Cardiac septum (tissue), 1 donor: ENCODE measurements at regions not wholly inside any gene's neighbourhood (a gene's known extent, or its start where the extent isn't known, plus 50 kb on each side); places are given as distances from the start of the nearest gene placed in this dataset.
"Not testable (repeated sequence)": the region's sequence is repeated elsewhere in the genome, so short reads cannot be mapped to it uniquely, and the experiment has no call there.

ENCODE experiments used
- DNase-seq: peaks from one replicate; pipeline ENCODE4 v3.0.0-alpha.2; 2020; ENCODE audit warnings: low spot score
- intact Hi-C: fragments of 100-400 bp; cut with DNase I; formaldehyde crosslinking; loops from one replicate; pipeline ENCODE4 v1.14.0; 2022
- donor health status: DM: no; HTN: no; CAD: no.

GRCh38 chr1:221503268-221503667, 238.6 kb downstream of the DUSP10 start:
- intact Hi-C loops: no loop called here
- no peak for DNase-seq

- intact Hi-C loops: no loop called here
Observed at GRCh38 chr1:221509575-221510355, 232.1 kb downstream of the DUSP10 start.

GRCh38 chr1:221510793-221511503, 230.9 kb downstream of the DUSP10 start:
- DNase-seq: no peak
- intact Hi-C loops: no loop called here

More at GRCh38 chr1:221509575-221510355, 232.1 kb downstream of the DUSP10 start:
- no peak for DNase-seq

GRCh38 chr1:221511797-221512196, 230.1 kb downstream of the DUSP10 start:
- intact Hi-C loops: no loop called here
- DNase-seq: no peak

- DNase-seq: no peak
- intact Hi-C loops: no loop called here
Observed at GRCh38 chr1:221514806-221515205, 227.1 kb downstream of the DUSP10 start.

- intact Hi-C loops: no loop called here
Observed at GRCh38 chr1:221515496-221515895, 226.4 kb downstream of the DUSP10 start.

GRCh38 chr1:221517961-221518360, 223.9 kb downstream of the DUSP10 start:
- intact Hi-C loops: no loop called here
- DNase-seq: no peak

More at GRCh38 chr1:221515496-221515895, 226.4 kb downstream of the DUSP10 start:
- DNase-seq: no peak

- DNase-seq: no peak
- intact Hi-C loops: no loop called here
Observed at GRCh38 chr1:221520250-221520649, 221.6 kb downstream of the DUSP10 start.

GRCh38 chr1:221521686-221522085, 220.2 kb downstream of the DUSP10 start:
- intact Hi-C loops: no loop called here
- DNase-seq: no peak

GRCh38 chr1:221522529-221522940, 219.4 kb downstream of the DUSP10 start:
- no peak for DNase-seq
- intact Hi-C loops: no loop called here

GRCh38 chr1:221525749-221526148, 216.1 kb downstream of the DUSP10 start:
- DNase-seq: no peak
- intact Hi-C loops: no loop called here

- no peak for DNase-seq
- intact Hi-C loops: no loop called here
Observed at GRCh38 chr1:221527302-221527701, 214.6 kb downstream of the DUSP10 start.

- DNase-seq: no peak
- intact Hi-C loops: no loop called here
Observed at GRCh38 chr1:221527886-221528624, 213.8 kb downstream of the DUSP10 start.

- intact Hi-C loops: not testable (repeated sequence)
Observed at GRCh38 chr1:221530159-221530558, 211.7 kb downstream of the DUSP10 start.

GRCh38 chr1:221530791-221531190, 211.1 kb downstream of the DUSP10 start:
- intact Hi-C loops: no loop called here
- no peak for DNase-seq

More at GRCh38 chr1:221530159-221530558, 211.7 kb downstream of the DUSP10 start:
- DNase-seq: not testable (repeated sequence)

GRCh38 chr1:221532071-221532773, 209.7 kb downstream of the DUSP10 start:
- DNase-seq: no peak
- intact Hi-C loops: no loop called here

GRCh38 chr1:221541296-221541695, 200.6 kb downstream of the DUSP10 start:
- intact Hi-C loops: loop anchor here (5.0 to 10.0 kb wide), 3 partner anchors 204 to 914 kb away; partner anchors contain the start of gene DUSP10
- DNase-seq: no peak

GRCh38 chr1:221543529-221544120, 198.3 kb downstream of the DUSP10 start:
- no peak for DNase-seq
- intact Hi-C loops: loop anchor here (5.0 to 10.0 kb wide), 3 partner anchors 201 to 911 kb away; partner anchors contain the start of gene DUSP10

- intact Hi-C loops: loop anchor here (10.0 kb wide), 2 partner anchors 196 to 906 kb away; partner anchors contain the start of gene DUSP10
- no peak for DNase-seq
Observed at GRCh38 chr1:221548942-221549341, 192.9 kb downstream of the DUSP10 start.
